Keratinocyte (primary cell): ENCODE measurements at regions not wholly inside any gene's neighbourhood (a gene's known extent, or its start where the extent isn't known, plus 50 kb on each side); places are given as distances from the start of the nearest gene placed in this dataset.

ENCODE experiments used
- CTCF ChIP-seq, 3 experiments: IDR thresholded peaks in 1 of 3; conservative IDR thresholded peaks in 1 of 3; optimal IDR thresholded peaks in 1 of 3; 2 replicates in 2 of 3; 3 replicates in 1 of 3; pipeline versions ENCODE3 to v1.5.1; 2011; ENCODE audit warnings: low read length in 3 of 3, mild to moderate bottlenecking in 3 of 3, moderate library complexity in 2 of 3, control low read depth in 1 of 3, inconsistent platforms in 1 of 3; ENCODE audit not compliant: insufficient read depth in 2 of 3; ENCODE audit errors: extremely low read depth in 1 of 3
- EZH2 ChIP-seq: IDR thresholded peaks from one replicate; pipeline ENCODE4 v1.6.1; 2012; ENCODE audit warnings: inconsistent platforms, mild to moderate bottlenecking, low read length, moderate library complexity

GRCh38 chr14:28821993-28822392 lies 55.4 kb downstream of the FOXG1 start:
- no peak for TF ChIP-seq CTCF (optimal IDR thresholded peaks at IDR 0.05 in 1 of 3, IDR thresholded peaks at IDR 0.05 in 1 of 3, conservative IDR thresholded peaks at IDR 0.05 in 1 of 3; ENCODE audit: extremely low read depth in 1 of 3, insufficient read depth in 2 of 3, low read length in 3 of 3)
- TF ChIP-seq EZH2, result no peak
